ENCODE measurements at regions not wholly inside any gene's neighbourhood (a gene's known extent, or its start where the extent isn't known, plus 50 kb on each side); places are given as distances from the start of the nearest gene placed in this dataset.

DNA sequence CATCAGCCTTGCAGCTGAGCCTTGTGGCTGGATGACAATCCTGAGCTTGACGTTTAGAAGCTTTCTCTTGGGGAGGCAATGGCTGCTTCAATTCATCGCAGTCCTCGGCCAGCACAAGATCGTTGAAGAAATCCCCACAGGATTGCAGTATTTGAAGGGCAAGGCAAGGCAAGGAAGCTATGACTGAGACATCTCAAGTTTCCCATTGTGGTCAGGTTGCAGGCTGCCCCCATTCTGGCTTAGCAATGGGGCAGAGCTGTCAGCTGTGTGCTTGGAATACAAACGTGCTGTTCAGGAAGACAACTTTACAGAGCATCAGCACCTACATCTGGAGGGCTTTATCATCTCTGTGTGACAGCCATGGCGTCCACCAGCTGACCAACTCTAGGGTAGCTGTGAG is 275.9 kb upstream of the TBL1XR1 start:
- TF ChIP-seq, protein P1, sequence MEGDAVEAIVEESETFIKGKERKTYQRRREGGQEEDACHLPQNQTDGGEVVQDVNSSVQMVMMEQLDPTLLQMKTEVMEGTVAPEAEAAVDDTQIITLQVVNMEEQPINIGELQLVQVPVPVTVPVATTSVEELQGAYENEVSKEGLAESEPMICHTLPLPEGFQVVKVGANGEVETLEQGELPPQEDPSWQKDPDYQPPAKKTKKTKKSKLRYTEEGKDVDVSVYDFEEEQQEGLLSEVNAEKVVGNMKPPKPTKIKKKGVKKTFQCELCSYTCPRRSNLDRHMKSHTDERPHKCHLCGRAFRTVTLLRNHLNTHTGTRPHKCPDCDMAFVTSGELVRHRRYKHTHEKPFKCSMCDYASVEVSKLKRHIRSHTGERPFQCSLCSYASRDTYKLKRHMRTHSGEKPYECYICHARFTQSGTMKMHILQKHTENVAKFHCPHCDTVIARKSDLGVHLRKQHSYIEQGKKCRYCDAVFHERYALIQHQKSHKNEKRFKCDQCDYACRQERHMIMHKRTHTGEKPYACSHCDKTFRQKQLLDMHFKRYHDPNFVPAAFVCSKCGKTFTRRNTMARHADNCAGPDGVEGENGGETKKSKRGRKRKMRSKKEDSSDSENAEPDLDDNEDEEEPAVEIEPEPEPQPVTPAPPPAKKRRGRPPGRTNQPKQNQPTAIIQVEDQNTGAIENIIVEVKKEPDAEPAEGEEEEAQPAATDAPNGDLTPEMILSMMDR (IDR thresholded peaks at IDR 0.05), result no peak
- no peak for TF ChIP-seq EZH2 (IDR thresholded peaks at IDR 0.05; ENCODE audit: borderline replicate concordance, insufficient read depth, low read depth, low read length, poor library complexity, severe bottlenecking)
